Lung (tissue), 11 donors: ENCODE measurements at regions not wholly inside any gene's neighbourhood (a gene's known extent, or its start where the extent isn't known, plus 50 kb on each side); places are given as distances from the start of the nearest gene placed in this dataset.

ENCODE experiments used
- ATAC-seq: fragments of 200-7000 bp; cut with Tn5 transposase; one replicate; pipeline ENCODE4 v1.9.1; 2020; ENCODE audit warnings: moderate number of reproducible peaks; ENCODE audit not compliant: insufficient read depth, low FRiP score
- DNase-seq, 3 donors: peaks; one replicate each; pipeline ENCODE4 v3.0.0-alpha.2; 2013 to 2017
- H3K27ac ChIP-seq, 2 donors: one replicate each; pipeline ENCODE4 v1.5.1; 2013; ENCODE audit warnings: mild to moderate bottlenecking in 2 of 2, moderate library complexity in 2 of 2, control low read depth in 1 of 2, inconsistent platforms in 1 of 2, low read depth in 1 of 2, low read length in 1 of 2
- H3K27me3 ChIP-seq, 3 donors: one replicate each; pipeline ENCODE4 v1.5.1; 2013; ENCODE audit warnings: low read length in 2 of 3; ENCODE audit not compliant: control insufficient read depth in 3 of 3, insufficient read depth in 3 of 3
- H3K36me3 ChIP-seq, 4 donors: one replicate each; pipeline ENCODE4 v1.5.1; 2013; ENCODE audit warnings: low read length in 4 of 4, mild to moderate bottlenecking in 1 of 4, moderate library complexity in 1 of 4; ENCODE audit not compliant: control insufficient read depth in 4 of 4, insufficient read depth in 4 of 4
- H3K4me1 ChIP-seq, 5 donors: one replicate each; pipeline ENCODE4 v1.5.1; 2013; ENCODE audit warnings: low read length in 5 of 5, mild to moderate bottlenecking in 2 of 5, moderate library complexity in 1 of 5; ENCODE audit not compliant: control insufficient read depth in 5 of 5, insufficient read depth in 5 of 5
- H3K4me3 ChIP-seq: one replicate; pipeline ENCODE4 v1.5.1; 2013; ENCODE audit warnings: mild to moderate bottlenecking, control low read depth, moderate library complexity
- H3K9ac ChIP-seq, 2 donors: one replicate each; pipeline ENCODE4 v1.5.1; 2013; ENCODE audit warnings: low read length in 2 of 2, control low read depth in 1 of 2; ENCODE audit not compliant: insufficient read depth in 1 of 2
- H3K9me3 ChIP-seq, 4 donors: one replicate each; pipeline ENCODE4 v1.5.1; 2013; ENCODE audit warnings: low read length in 3 of 4, mild to moderate bottlenecking in 1 of 4, moderate library complexity in 1 of 4; ENCODE audit not compliant: control insufficient read depth in 4 of 4, insufficient read depth in 3 of 4
- WGBS, 2 donors: extraction: QIAGEN DNeasy Blood & Tissue Kit; methylation state at CpG; one replicate each; pipeline ENCODE4 v1.1.7; 2013; 5-methylcytosine and 5-hydroxymethylcytosine counted together
- TF ChIP-seq, protein P1 (sequence below): IDR thresholded peaks from 2 replicates; pipeline ENCODE4 v1.5.1; 2012; ENCODE audit warnings: mild to moderate bottlenecking; ENCODE audit errors: control extremely low read depth, extremely low read depth
- donor health status: control.
- donor health status: control.
- donor health status: Bipolar disorder and iron deficiency.
- donor health status: healthy.
- donor health status: DM: yes; HTN: yes; CAD: no.

- H3K36me3 ChIP-seq = no peaks in the 10 kb centered on the region
- no peak overlapping the region for H3K9ac ChIP-seq
- H3K4me3 ChIP-seq = no peak overlapping the region
- H3K9me3 ChIP-seq = peaks cover 0 to 3% (median 0%) of the 10 kb centered on the region in 4 donors
- WGBS, 2 donors = 60 to 61% methylated on average over 3 of the region's 3 CpGs
- H3K27me3 ChIP-seq = no peaks in the 10 kb centered on the region
- no peaks in the 10 kb centered on the region for H3K4me1 ChIP-seq
- DNase-seq (no peak), ATAC-seq (peak; percentile 21)
- no peak overlapping the region for H3K27ac ChIP-seq
- TF ChIP-seq, protein P1, sequence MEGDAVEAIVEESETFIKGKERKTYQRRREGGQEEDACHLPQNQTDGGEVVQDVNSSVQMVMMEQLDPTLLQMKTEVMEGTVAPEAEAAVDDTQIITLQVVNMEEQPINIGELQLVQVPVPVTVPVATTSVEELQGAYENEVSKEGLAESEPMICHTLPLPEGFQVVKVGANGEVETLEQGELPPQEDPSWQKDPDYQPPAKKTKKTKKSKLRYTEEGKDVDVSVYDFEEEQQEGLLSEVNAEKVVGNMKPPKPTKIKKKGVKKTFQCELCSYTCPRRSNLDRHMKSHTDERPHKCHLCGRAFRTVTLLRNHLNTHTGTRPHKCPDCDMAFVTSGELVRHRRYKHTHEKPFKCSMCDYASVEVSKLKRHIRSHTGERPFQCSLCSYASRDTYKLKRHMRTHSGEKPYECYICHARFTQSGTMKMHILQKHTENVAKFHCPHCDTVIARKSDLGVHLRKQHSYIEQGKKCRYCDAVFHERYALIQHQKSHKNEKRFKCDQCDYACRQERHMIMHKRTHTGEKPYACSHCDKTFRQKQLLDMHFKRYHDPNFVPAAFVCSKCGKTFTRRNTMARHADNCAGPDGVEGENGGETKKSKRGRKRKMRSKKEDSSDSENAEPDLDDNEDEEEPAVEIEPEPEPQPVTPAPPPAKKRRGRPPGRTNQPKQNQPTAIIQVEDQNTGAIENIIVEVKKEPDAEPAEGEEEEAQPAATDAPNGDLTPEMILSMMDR = no peak
These were observed 716.0 kb downstream of the LRFN5 start for GRCh38 chr14:42322531-42323284.

DNA sequence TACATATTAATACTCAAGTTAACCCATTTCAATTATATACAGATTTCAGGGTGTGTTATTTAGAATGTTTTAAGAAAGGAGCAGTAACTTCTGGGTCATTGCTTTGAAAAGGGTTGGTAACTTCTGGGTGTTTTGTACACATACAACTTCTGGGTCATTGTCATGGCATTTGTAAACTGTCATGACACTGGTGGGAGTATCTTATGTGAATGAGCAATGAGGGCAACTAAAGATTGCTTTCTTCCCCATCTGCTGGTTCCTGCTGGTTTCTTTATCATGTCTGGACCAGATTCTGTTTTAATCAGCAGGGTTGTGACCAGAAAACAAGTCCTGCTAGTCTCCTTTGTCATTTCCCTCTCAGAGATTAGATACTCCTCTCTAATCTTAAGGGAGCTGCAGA is 713.3 kb downstream of the LRFN5 start:
- H3K27me3 ChIP-seq = no peaks in the 10 kb centered on the region
- H3K36me3 ChIP-seq = no peaks in the 10 kb centered on the region
- H3K4me1 ChIP-seq = no peaks in the 10 kb centered on the region
- ATAC-seq = no peak
- DNase-seq = no peak
- TF ChIP-seq, protein P1 = no peak
- no peak overlapping the region for H3K9ac ChIP-seq
- no peak overlapping the region for H3K27ac ChIP-seq
- H3K4me3 ChIP-seq = no peak overlapping the region
- peaks cover 0 to 2% (median 0%) of the 10 kb centered on the region in 4 donors for H3K9me3 ChIP-seq

GRCh38 chr14:42316693-42317092 is 710.0 kb downstream of the LRFN5 start:
- H3K4me1 ChIP-seq = no peaks in the 10 kb centered on the region
- no peak overlapping the region for H3K27ac ChIP-seq
- no peaks in the 10 kb centered on the region for H3K27me3 ChIP-seq
- TF ChIP-seq, protein P1 = no peak
- ATAC-seq = no peak
- no peak for DNase-seq
- no peak overlapping the region for H3K4me3 ChIP-seq
- no peaks in the 10 kb centered on the region for H3K36me3 ChIP-seq
- H3K9me3 ChIP-seq = peaks cover 0 to 6% (median 0%) of the 10 kb centered on the region in 4 donors
- H3K9ac ChIP-seq = no peak overlapping the region

GRCh38 chr14:42311876-42312275 is 705.2 kb downstream of the LRFN5 start:
- DNase-seq = no peak
- 86 to 92% methylated on average over 9 of the region's 9 CpGs for whole genome bisulfite sequencing, 2 donors
- H3K9ac ChIP-seq = no peak overlapping the region
- no peaks in the 10 kb centered on the region for H3K27me3 ChIP-seq
- no peak overlapping the region for H3K27ac ChIP-seq
- TF ChIP-seq, protein P1 = no peak
- H3K4me1 ChIP-seq = no peaks in the 10 kb centered on the region
- H3K9me3 ChIP-seq = peaks cover 1 to 10% (median 4%) of the 10 kb centered on the region in 4 donors
- no peak overlapping the region for H3K4me3 ChIP-seq
- no peaks in the 10 kb centered on the region for H3K36me3 ChIP-seq
- no peak for ATAC-seq
